ENCODE measurements at regions not wholly inside any gene's neighbourhood (a gene's known extent, or its start where the extent isn't known, plus 50 kb on each side); places are given as distances from the start of the nearest gene placed in this dataset.

DNA sequence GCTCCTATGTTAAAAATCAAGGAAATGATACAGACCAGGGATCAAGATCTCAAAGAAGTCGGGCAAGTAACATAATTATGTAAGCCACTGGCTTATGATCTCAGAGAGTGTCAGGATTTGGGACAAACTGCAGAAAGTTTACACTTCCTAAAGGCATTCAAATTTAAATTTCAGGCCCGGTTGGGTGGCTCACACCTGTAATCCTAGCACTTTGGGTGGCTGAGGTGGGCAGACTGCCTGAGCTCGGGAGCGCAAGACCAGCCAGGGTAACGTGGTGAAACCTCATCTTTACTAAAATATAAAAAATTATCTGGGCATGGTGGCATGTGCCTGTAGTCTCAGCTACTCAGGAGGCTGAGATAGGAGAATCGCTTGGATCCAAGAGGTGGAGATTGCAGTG lies 124.4 kb upstream of the UBE2E2 start:
- DNase-seq = no peak

- peak; percentile 56 for DNase-seq
Measured at GRCh38 chr3:23079976-23080375, 123.2 kb upstream of the UBE2E2 start.

DNA sequence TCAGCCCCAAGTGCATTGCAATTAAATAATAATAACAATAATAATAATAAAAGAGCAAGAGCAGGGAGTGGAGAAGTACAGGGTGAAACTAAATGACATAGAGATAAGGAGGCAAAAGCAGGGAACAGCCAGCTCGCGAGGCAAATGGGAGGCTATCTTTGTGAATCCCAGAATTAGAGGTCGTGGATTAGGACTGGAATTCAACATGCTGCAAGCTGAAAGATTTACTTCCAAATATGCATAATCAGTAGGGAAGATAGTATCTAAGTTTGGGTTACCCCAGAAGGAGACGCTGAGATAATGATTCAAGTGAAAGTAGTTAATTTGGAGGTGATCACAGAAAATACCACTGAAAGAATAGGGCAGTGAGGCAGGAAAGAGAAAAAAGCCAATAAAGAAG lies 119.4 kb upstream of the UBE2E2 start:
- DNase-seq = no peak

DNA sequence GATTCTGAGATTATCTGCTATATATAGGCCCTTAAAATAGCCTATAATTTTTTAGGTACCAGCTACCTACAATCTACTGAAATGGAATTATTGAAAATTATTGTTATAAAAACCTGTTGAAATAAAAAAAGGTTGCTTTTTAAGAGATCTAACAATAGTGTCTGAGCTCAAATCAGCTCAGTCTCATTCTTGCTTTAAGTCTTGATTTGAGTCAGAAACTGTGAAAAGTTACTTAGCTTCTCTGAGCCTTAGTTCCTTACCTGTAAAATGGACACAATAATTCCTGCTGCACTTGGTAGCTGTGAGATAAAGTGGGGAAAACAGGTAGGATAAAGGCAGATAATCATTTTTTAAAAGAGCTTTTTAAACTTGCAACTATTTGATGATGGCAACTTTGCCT lies 118.8 kb upstream of the UBE2E2 start:
- DNase-seq = no peak

DNA sequence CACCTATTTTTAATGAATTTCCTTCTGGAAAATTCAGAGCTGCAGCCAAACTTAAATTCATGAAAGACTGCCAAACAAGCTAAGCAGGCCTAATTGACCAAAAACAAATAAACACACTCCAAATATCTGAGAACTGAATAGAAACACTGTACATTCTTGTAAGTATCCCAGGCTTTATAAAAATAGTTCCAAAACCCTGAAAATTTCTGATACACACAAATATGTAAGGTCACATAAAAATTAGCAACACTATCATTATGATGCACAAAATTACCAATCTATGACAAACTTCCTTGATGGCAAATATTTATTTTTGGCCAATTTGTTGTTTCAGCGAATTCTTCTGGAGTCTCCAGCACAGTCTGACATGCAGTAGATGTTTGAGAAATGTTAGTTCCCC lies 117.9 kb upstream of the UBE2E2 start:
- no peak for DNase-seq

DNA sequence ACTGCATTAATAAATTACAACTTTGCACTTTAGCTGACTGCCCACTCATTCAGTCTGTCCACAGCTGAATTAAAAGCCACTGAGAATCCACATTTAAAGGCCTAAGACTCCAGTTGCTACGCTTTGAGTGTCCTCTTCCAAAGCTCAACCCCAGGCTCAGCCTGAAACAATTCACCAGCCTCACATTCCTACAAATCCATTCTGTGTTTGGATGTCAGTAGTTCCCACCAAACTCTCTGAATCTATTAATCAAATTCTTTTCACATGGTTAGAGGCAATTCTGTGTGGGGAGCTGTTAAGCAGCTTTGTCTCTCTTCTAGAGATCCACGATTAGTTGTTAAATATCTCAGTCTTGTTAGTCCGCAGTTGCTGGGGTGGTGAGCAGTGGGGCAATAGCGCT lies 116.8 kb upstream of the UBE2E2 start:
- DNase-seq = no peak

- DNase-seq = no peak
Measured at GRCh38 chr3:23086831-23087230, 116.3 kb upstream of the UBE2E2 start.

DNA sequence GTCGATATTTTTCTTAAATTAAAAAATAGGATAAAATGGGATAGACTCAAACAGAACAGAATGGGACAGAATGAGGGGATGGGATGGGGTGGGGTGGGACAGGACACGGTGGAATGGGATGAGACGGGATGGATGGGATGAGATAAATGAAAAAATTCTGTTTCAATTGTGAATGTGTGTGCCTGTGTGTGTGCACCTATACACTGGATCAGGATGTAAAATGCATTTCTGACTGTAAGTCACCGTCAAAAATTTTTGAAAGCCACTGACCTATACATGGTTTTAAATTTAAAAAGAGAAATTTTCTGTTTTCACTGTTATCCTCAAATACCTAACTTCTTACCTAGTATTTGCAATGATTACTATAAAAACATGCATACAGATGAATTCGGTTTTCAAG lies 108.7 kb upstream of the UBE2E2 start:
- no peak for DNase-seq

- DNase-seq = peak; percentile 67
Measured at GRCh38 chr3:23094890-23095462, 108.2 kb upstream of the UBE2E2 start.

- DNase-seq = peak; percentile 46
Measured at GRCh38 chr3:23096041-23096440, 107.1 kb upstream of the UBE2E2 start.

- DNase-seq = no peak
Measured at GRCh38 chr3:23099021-23099420, 104.1 kb upstream of the UBE2E2 start.

GRCh38 chr3:23099677-23100076 lies 103.5 kb upstream of the UBE2E2 start:
- no peak for DNase-seq

GRCh38 chr3:23100106-23100505 lies 103.0 kb upstream of the UBE2E2 start:
- no peak for DNase-seq

GRCh38 chr3:23103764-23104163 lies 99.4 kb upstream of the UBE2E2 start:
- DNase-seq = no peak

DNA sequence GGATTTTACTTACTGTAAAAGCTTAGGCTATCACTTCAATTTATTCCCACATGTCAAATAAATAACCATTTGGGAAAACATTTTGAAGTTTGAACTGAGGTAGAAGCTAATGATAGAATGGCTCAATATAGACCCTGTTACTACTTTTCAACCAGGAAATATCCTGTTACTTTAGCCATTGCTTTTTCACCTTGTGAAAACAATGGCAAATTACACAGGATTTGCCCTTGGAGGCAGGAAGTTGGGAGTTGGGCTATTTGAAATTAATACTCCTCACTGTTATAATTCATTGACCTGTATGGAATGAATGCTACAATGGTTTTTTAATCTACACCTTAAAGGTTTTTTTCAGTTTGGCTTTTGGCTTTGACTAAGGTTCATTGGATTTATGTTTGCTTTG lies 98.1 kb upstream of the UBE2E2 start:
- no peak for DNase-seq

GRCh38 chr3:23106666-23107065 lies 96.5 kb upstream of the UBE2E2 start:
- no peak for DNase-seq

DNA sequence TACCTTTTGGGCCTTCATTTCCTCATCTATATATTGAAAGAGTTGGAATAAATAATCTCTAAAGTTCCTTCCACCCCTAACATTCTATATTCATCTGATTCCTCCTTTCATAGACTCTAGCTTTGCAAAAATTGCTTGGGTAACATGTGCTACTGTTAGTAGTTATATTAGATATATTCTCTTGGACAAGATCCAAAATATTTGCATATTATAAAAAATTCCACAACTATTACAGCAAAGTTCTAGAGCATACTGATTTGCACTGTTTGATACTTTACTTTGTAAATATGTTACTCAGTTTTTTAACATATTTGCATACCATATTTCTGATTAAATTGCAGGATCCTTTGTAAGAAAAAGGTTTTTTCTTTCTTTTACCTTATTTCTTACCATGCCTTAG lies 95.9 kb upstream of the UBE2E2 start:
- DNase-seq = no peak

GRCh38 chr3:23108451-23109057 lies 94.6 kb upstream of the UBE2E2 start:
- DNase-seq = no peak

GRCh38 chr3:23111286-23111685 lies 91.8 kb upstream of the UBE2E2 start:
- no peak for DNase-seq

GRCh38 chr3:23111797-23112196 lies 91.3 kb upstream of the UBE2E2 start:
- DNase-seq = no peak

GRCh38 chr3:23112491-23112890 lies 90.6 kb upstream of the UBE2E2 start:
- DNase-seq = no peak

- DNase-seq = peak; percentile 81
Measured at GRCh38 chr3:23113455-23114171, 89.5 kb upstream of the UBE2E2 start.

DNA sequence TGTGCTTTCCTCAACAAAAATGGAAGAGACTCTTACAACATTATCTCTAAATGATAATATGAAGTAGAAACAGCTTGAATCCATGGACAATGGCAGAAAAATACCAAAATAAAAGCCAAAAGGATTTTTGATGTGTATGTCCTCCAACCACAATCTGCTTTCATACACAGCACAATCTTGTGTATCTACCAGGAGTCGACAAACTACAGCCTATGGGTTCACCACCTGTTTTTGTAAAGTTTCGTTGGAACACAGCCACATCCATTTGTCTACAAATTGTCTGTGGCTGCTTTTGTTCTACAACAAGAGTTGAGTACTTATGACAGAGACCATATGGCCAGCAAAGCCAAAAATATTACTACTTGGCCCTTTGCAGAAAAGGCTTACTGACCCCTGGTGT lies 88.7 kb upstream of the UBE2E2 start:
- no peak for DNase-seq

DNA sequence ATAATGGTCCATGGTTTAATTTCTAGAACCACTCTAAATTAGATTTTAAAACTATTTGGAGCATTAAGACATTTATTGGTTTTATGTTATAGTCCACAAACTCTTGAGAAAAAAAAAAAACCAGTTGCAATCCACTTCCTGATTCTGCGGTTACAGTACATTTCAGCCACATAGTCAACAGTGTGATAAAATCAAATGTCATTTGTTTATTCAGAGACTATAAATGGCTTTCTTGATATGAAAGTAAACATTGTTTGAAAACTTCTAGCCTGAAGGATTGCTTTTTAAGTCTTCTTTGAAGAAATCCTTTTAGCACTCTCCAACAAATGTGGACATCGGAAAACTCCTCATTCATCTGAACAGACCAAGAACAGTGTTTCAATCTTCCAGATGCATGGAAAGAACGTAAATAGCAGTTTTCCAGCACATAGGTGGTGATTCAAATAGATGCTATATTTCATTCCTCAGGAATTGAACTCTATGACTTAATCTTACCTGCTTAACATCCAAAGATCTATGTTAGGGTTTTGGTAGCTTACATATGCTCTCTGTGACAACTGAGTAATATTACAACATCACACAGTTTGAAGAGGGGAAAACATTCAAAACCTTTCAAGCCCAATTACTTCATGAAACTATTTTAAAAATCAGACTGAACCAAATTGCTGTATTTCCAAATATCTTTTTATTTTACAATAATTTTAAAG lies 87.8 kb upstream of the UBE2E2 start:
- no peak for DNase-seq
